H1 (cell line): ENCODE measurements at regions not wholly inside any gene's neighbourhood (a gene's known extent, or its start where the extent isn't known, plus 50 kb on each side); places are given as distances from the start of the nearest gene placed in this dataset.

Source experiments
- CREB1 ChIP-seq: IDR thresholded peaks from 2 replicates; pipeline ENCODE4 v1.6.1; 2012; ENCODE audit warnings: inconsistent platforms
- EGR1 ChIP-seq: IDR thresholded peaks from 2 replicates; pipeline ENCODE4 v1.6.1; 2011; ENCODE audit warnings: low read depth, low read length, borderline replicate concordance
- EZH2 ChIP-seq: fragments of 200-600 bp; sonication (generic); IDR thresholded peaks from 2 replicates; pipeline ENCODE4 v1.7.1; 2012; ENCODE audit warnings: low read depth, mild to moderate bottlenecking, moderate library complexity, low read length, inconsistent platforms; ENCODE audit not compliant: severe bottlenecking
- FOSL1 ChIP-seq: IDR thresholded peaks from 2 replicates; pipeline ENCODE4 v1.6.1; 2011; ENCODE audit warnings: mild to moderate bottlenecking, low read depth, low read length, moderate library complexity; ENCODE audit not compliant: insufficient read depth
- TAF1 ChIP-seq: IDR thresholded peaks from 2 replicates; pipeline ENCODE4 v1.6.1; 2011; ENCODE audit warnings: mild to moderate bottlenecking, low read depth, low read length
- TBP ChIP-seq: IDR thresholded peaks from 2 replicates; pipeline ENCODE4 v1.6.1; 2011; ENCODE audit warnings: low read depth, low read length, improper control_type of control experiment
- TEAD4 ChIP-seq: IDR thresholded peaks from 2 replicates; pipeline ENCODE4 v1.6.1; 2012; ENCODE audit warnings: low read depth, low read length, inconsistent platforms, mixed read lengths

- TF ChIP-seq FOSL1, result no peak
- TF ChIP-seq EZH2, result no peak
- TF ChIP-seq TAF1, result no peak
- TF ChIP-seq CREB1, result no peak
- TF ChIP-seq TBP, result no peak
- TF ChIP-seq EGR1, result no peak
- TF ChIP-seq TEAD4, result no peak
Measured at GRCh38 chr1:195597891-195598290, 1010.3 kb downstream of the KCNT2 start (continued).
